ENCODE measurements at regions not wholly inside any gene's neighbourhood (a gene's known extent, or its start where the extent isn't known, plus 50 kb on each side); places are given as distances from the start of the nearest gene placed in this dataset.

DNA sequence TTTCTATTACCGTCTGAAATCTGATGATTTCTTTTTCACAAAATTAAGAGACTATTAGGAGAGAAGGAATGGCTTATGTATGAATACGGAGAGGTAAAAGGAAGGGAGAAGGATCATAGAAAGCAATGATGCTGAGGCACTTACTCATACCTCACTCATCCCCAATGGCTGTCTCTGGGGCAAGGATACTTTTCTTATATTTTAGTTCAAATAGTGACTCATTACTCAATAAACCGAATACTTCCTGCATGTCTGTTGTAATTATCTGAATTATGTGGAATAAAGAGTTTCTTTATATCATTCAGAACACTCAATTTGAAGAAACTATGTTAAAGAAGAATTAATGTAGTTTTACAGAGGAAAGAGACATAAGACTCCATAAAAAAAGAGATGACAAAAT, 284.5 kb upstream of the NUDT12 start:
- DNase-seq (ENCODE audit: extremely low spot score, insufficient read length, low read depth) (no peak), FAIRE-seq (no peak)

DNA sequence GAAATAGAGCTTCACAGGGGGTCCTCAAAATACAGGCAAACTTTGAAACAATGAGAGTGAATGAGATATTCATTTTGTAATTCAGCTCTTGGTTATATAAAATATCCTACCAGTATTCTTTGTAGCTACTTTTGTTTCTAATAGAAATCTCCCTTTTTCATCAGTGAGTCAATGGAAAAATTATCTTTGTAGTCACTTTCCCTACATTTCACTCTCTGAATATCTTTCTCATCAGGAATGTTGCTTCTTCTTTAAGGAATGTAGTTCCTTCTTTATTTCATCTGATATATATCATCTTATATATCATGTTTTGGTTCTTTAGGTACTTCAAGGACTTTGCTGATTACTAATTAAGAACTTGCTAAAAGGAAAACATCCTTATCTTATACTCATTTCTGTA, 280.3 kb upstream of the NUDT12 start:
- FAIRE-seq (no peak), DNase-seq (ENCODE audit: extremely low spot score, insufficient read length, low read depth) (no peak)

DNA sequence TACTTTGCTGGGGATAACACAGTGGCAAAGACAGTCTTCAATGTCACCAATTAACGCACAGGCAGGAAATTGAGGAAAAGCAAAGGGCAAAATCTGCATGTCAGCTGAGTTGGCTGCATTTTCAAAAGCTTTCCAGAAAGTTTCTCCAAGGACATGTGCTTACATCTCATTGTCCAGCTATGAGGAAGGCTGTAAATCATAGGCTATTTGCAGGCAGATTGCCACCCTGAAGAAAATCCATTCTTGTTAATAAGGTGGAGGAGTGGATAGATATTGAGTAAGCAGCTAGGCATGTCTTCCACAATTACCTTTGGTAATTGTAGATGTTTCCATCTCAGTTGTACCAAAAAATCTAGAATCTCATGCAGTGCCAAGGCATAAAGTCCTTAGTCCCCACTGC, 278.0 kb upstream of the NUDT12 start:
- no peak for FAIRE-seq
- DNase-seq (ENCODE audit: extremely low spot score, insufficient read length, low read depth), result no peak

DNA sequence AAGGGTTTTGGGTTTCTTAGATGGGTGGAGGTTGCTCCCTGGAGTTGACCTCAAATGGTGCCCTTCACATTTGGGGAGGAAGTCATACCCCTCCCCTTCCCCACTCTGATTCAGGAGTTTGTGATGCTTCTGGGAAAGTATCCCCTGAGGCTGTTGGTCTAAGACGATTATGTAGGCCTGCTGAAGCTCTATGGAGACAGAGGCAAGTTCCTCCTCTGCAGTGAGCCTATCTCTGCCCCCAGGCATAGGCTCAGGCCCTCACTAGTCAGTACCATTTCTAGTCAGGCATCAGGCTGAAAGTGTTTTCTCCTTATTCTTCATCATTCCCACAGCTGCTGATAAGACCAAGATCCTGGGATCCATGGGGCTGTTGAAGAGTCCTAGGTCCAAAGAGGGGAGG, 271.6 kb upstream of the NUDT12 start:
- no peak for FAIRE-seq
- DNase-seq (ENCODE audit: extremely low spot score, insufficient read length, low read depth), result no peak

DNA sequence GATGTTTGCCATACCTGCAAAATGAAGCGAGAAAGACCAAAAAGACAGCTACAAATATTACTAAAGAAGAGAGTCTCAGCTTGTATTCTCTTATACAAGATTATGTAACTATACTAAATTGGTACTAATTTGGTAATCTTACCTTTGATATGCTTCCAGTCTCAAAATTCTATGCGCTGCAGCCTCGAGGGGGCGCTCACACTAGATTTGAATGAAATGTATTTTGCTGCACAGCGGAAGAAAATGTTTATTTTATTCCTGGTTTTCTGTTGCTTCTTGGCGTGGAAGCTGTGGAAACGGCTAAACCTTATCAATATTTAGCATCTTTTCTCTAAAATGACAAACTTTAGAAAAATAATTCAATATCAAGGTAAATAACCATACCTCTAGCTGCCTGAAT, 267.0 kb upstream of the NUDT12 start:
- DNase-seq (ENCODE audit: extremely low spot score, insufficient read length, low read depth) (no peak), FAIRE-seq (no peak)

DNA sequence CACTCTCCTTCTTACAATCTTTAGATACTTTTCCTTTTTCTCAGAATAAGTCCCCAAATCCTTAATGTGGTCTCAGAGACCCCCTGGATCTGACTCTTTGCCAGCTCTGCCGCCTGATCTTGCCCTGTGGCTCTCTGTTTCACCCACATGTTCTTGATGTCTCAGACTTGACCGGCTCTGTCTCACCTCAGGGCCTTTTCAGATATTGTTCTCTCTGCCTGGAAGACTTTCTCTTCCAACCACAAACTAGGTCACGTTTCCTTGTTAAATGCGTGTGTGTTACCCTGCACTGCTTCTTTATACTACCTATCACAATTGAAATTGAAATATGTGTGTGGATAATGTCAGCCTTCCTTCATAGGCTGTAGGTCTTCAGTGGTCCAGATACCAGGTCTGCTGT, 265.4 kb upstream of the NUDT12 start:
- DNase-seq (ENCODE audit: extremely low spot score, insufficient read length, low read depth), result no peak
- FAIRE-seq, result no peak

DNA sequence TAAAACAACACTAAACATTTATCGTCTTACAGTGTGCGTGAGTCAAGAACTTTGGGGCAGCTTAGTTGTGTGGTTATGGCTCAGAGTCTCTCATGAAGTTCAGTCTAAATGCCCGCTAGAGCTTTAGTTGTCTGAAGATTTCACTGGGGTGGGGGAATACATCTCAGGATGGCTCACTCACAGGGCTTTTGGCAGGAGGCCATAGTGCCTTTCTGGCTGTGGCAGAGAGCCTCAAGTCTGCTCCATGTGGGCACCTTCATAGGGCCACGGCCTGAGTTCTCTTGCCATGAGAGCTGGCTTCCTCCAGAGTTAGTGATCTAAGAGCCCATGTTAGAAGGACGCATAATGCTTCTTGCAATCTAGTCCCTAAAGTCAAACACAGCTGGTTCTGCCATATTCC, 258.8 kb upstream of the NUDT12 start:
- DNase-seq (ENCODE audit: extremely low spot score, insufficient read length, low read depth), result no peak
- FAIRE-seq, result no peak

DNA sequence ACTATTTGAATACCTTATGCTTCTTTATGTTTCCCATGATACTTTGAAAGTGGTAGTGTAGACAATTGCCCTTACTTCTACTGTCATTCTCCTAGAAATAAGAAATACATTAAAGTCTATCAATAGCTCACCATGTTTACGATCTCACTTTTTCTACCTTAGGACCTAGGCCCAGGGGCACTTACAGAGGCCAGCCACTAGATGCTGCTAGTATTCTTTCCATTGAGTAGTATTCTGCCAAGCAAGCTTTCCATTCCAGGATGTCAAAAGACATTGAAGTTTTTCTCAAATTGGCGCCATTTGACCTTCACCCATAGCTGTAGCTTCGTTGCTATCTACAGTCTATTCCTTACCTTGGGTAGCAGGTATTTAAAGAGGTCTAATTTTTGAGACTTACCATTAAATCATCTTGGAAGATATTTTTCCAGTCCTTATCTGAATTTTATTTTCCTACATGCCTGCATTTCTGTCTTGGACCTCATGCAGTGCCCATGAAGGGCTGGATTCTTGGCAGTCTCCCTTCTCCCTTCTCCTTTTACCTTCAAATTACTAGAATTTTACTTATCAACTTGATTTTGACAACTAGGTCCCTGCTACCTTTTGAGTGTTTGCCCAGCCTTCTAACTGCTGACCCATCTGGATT, 246.0 kb upstream of the NUDT12 start:
- DNase-seq (ENCODE audit: extremely low spot score, insufficient read length, low read depth) (no peak), FAIRE-seq (no peak)

DNA sequence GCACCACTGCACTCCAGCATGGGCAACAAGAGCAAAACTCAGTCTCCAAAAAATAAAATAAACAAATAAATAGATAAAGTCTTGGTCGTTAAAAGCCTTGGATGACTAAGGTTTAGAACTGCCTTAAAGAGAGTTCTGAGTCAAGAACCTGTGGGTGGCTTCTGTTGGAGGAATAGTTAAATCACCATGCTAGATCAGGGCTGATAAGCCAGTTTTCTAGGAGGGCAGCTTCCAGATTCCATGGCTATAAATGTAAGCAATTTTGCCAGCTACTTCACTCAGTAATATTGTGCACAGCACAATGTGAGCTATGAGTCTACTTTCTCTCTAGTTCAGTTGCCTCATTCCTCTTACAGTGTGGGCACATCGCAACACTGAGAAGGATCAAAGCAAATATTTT, 242.1 kb upstream of the NUDT12 start:
- FAIRE-seq, result no peak
- no peak for DNase-seq (ENCODE audit: extremely low spot score, insufficient read length, low read depth)

DNA sequence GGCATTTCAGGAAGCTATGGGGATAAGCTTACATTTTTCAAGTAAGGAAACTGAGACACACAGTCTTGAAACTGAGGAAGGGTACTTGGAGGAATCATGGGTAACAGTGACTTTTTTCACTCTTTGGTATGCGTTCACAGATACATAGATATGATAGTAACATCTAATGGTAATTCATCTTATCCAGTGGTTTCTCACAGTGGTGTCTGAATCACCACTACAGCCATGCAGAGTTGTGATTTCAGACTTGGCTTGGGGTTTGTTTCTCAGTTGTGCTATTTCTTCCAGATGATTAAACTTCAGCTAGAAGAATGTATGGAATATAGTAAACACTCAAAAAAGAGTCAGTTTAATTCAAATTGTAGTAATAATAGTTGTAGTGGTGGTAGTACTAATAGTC, 239.1 kb upstream of the NUDT12 start:
- FAIRE-seq, result no peak
- no peak for DNase-seq (ENCODE audit: extremely low spot score, insufficient read length, low read depth)

DNA sequence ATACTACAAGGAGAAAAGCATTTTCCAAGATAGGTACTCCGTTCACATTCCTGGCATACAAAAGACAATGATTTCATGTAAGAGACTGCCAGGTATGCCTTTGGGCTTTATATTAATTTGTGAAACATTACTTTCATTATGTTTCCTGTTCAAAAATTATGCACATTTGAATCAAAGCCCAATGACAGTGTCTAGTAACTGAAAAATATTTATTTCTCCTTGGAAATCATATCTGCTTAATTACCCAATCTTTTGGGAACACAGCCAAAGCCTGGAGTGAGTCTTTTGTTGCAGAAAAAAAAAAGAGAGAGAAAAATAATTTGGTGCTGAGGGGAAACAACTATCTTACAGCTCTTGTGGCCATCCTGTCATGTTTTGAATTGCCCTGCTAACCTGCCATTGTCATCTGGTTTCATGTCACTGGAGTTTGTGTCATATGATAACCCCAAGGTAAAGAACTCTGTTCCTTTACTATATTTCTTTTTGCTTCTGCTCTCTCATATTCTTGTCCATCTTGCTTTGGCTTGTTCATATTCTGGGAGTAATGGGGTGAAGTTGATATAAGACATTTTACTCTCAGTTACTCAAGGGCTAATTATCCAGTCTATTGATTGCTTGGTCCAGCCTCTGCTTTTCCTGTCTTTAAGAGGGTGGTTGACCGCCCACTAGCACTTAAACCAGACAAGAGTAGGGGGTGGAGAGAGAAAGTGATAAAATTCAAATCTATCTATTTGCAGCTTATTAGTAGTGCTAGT, 238.3 kb upstream of the NUDT12 start:
- FAIRE-seq, result no peak

DNA sequence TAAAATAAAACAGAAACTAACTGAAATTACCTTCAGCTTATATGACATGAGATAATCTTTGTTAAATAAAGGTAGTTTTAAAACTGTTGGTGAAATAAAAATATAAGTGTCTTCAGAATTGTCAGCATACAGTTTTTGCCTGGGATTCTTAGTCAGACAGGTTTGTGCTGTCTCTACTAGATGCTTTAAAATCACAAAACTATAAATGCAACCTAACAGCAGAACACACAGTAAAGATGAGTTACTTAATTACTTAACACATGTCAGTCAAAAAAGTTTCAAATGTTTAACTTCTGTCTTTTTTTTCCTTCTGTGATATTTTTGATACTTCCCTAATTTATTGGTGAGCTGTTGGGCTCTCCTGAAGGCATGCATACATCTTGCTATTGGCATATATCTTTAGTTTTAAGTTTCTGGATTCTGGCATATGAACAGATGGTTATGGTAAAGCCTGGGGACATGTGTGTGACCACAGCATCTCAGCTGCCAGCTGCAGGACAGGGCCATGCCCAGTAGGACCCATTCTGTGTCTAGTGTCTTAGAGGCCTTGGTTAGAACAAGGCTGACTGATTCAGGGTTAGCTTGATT, 231.1 kb upstream of the NUDT12 start:
- FAIRE-seq (no peak), DNase-seq (ENCODE audit: extremely low spot score, insufficient read length, low read depth) (no peak)

More for the DNA sequence above, 238.3 kb upstream of the NUDT12 start:
- no peak for DNase-seq (ENCODE audit: extremely low spot score, insufficient read length, low read depth)

DNA sequence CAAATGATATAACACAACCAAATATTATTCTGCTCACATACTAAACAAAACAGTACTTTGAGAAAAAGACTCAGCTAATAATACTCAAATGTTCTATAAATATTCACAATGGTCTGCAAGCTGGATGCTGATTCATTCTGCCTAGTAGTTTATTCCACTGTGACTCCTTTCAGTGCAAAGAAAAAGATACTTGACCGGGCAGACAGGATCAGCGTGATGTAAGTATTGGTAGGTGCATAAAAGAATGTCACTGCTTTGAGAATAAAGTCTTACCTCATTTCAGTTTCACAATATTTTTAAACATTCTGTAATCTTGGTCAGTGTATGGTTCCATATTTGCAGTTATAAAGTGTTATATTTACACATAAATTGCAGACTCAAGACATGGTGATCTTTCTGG, 223.0 kb upstream of the NUDT12 start:
- FAIRE-seq (no peak), DNase-seq (ENCODE audit: extremely low spot score, insufficient read length, low read depth) (no peak)

DNA sequence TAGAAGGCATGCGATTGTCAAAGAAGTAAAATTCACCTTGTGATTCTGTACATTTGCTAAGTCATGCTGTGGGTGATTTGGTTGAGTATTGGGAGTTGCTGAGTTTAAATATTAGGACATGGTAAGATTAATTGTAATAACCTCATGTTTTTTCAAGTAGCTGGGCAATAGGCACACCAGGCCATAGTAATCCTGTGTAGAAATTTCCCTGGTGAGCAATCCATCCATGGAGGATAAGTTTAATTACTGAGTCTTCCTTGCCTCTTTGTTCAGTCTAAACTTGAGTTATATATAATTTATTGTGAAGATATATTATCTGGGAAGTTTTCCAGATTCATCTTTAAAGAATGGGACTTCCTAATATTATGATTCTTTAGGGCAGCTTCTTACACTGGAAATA, 221.1 kb upstream of the NUDT12 start:
- no peak for FAIRE-seq
- no peak for DNase-seq (ENCODE audit: extremely low spot score, insufficient read length, low read depth)

DNA sequence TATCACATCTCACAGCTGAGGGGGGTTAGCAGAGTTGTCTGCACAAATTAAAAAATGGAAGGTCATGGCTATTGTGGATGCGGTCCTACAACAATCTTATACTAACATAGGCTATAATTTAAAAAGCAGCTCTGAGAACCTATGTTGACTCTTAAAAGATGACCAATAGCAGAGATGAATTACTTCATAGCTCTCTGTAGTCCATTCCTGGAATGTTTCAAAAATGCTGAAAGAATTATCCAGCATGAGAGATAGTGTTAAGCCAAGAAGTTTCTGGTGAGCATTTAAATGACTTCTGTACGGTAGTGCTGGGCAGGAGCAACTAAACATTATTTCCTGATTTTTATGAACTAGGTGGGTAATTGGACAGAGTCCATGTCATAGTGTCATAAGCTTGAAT, 218.2 kb upstream of the NUDT12 start:
- DNase-seq (ENCODE audit: extremely low spot score, insufficient read length, low read depth) (no peak), FAIRE-seq (no peak)

DNA sequence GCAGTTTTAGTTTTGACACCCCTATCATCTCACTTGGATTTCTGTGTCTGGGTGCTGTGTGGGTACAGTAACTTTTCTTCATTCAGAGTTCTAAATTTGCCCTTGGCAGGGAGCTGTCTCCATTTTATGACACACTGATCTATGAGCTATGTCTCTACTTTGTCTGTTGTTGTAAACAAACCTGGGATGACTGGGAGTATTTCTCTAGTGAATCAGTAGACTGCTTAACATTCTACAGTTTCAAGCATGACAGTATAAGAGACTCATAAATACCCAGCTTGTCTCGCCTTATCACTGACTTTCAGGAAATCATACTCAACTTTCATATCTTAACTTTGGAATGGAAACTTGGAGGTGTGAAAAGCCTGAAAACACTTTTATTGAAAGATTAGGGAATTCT, 212.1 kb upstream of the NUDT12 start:
- no peak for FAIRE-seq
- DNase-seq (ENCODE audit: extremely low spot score, insufficient read length, low read depth), result no peak

DNA sequence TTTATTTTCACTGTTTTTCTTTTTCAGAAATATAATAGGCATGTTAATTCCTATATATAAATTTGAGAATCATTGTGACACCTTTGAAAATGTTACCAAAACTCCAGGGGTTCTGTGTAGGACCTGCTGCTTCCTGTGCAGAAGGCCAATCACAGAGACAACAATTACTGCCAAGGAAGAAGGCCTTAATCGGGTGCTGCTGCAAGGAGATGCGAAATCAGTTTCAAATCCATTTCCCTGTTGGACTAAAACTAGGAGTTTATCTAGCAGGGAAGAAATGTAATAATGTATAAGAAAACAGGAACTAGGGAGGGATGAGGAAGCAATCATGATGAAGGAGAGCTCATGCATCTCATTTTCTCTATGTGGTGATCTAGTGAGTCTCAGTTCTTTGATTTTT, 209.7 kb upstream of the NUDT12 start:
- DNase-seq (ENCODE audit: extremely low spot score, insufficient read length, low read depth), result no peak
- no peak for FAIRE-seq

DNA sequence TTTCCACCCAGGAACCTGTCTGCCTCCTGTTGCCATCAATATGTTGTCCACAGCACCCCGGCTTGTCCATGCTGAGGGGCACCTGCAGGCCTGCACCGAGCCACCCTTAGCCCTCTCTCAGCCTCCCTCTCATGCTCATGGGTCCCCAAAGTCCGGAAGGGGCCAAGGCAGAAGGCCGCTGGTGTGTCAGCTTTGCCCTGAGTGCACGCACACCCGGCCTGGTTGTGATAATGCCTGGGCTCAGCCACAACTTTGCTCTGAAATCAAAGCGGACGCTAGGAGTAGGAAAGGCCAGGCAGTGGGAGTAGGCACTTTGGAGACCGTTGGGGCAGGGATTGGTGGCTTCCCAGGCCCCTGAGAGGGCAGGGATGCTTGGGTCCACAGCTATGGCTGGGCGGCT, 201.8 kb upstream of the NUDT12 start:
- FAIRE-seq (no peak), DNase-seq (ENCODE audit: extremely low spot score, insufficient read length, low read depth) (no peak)

DNA sequence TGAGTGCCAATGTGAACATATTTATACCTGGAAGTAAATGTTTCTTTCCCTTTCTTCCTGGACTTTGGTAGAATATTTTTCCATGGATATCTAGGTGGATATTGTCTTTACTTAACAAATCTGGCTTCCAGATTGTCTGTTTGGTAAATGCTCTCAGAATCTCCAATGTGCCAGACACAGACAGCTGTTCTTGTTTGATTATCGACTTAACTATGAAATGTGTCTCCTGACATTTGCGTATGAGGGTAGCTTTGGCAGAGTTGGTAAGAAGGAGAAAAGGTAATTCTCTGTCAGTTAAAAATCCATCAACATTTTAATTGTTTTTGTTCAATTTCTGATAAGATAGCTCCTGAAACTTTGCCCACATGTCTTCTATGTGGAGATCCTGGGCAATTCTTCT, 196.4 kb upstream of the NUDT12 start:
- DNase-seq (ENCODE audit: extremely low spot score, insufficient read length, low read depth), result no peak

DNA sequence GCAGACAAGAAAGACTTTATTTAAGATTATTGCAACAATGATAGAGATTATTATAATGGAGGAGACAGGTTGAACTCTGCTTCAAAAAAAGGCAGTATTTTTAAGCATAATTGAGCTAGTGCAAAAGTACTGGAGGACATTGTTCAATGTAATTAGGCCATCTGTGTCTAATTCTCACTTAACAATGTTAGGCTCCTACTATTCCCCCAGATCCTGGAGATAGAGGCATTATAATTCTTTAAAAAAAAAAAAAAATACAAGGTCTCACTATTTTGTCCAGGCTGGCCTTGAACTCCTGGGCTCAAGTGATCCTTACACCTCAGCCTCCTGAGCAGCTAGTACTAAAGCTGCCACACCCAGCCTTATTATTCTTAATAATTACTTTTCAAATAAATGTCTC, 193.4 kb upstream of the NUDT12 start:
- no peak for FAIRE-seq
- no peak for DNase-seq (ENCODE audit: extremely low spot score, insufficient read length, low read depth)

More for the DNA sequence above, 196.4 kb upstream of the NUDT12 start:
- FAIRE-seq, result no peak

DNA sequence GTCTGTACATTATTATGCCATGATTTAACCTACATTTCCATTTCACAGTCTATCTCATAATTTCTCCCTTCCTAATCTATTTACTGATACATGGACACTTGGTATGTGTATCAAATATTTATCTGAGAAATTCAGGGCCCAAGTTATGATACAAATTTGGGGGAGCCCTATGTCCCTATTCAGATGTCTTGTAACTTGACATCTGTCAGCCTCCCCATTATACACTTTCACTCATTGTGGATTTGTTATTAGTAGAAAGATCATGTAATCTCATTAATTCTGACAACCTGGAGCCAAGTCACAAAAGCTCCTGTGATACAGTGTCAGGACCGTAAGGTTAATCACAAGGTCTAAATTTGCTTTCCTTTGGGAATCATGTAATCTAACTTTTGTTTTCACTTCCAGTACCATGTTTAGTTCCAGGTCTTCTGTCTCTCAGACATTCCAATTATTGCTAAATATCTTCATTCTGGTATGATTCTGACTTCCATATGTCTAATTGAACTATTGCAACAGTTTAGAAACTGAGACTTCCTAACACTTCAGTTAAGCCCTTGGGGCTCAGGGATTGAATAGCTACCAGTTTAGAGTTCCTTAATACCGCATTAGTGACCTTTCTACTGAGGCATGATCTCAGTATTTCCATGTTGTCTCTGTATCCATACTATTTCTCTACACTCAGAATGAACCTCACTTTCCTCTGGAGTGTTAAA, 182.9 kb upstream of the NUDT12 start:
- FAIRE-seq, result no peak

More for the DNA sequence above, 182.9 kb upstream of the NUDT12 start:
- DNase-seq (ENCODE audit: extremely low spot score, insufficient read length, low read depth), result no peak
